CD4-positive, alpha-beta T cell (primary cell): ENCODE measurements at regions not wholly inside any gene's neighbourhood (a gene's known extent, or its start where the extent isn't known, plus 50 kb on each side); places are given as distances from the start of the nearest gene placed in this dataset.

Source experiments
- ATAC-seq: fragments of 200-7000 bp; cut with Tn5 transposase; one replicate; pipeline ENCODE4 v1.10.0; 2022; ENCODE audit warnings: mild to moderate bottlenecking; ENCODE audit not compliant: poor library complexity
- CTCF ChIA-PET: fragments of 350-600 bp; sonication (Branson Sonifier 250); formaldehyde crosslinking; loops from one replicate; lab custom pipeline; 2021; ENCODE audit warnings: antibody characterized with exemption, inconsistent platforms; lab: Charles Lee
- POLR2A ChIA-PET: fragments of 350-600 bp; sonication (Branson Sonifier 250); formaldehyde crosslinking; loops from one replicate; lab custom pipeline; 2021; ENCODE audit warnings: antibody characterized with exemption, inconsistent platforms; lab: Charles Lee
- DNase-seq, 14 experiments: peaks; one replicate each; pipeline ENCODE4 v3.0.0-alpha.2; 2013 to 2020; ENCODE audit warnings: mixed read lengths in 2 of 14
- H3K27ac ChIP-seq, 2 donors: one replicate each; pipeline versions ENCODE4 v1.5.1 to v1.7.0; 2013; ENCODE audit warnings: low read length in 2 of 2, low read depth in 1 of 2, mild to moderate bottlenecking in 1 of 2
- H3K27me3 ChIP-seq, 2 experiments: 1 replicate in 1 of 2; 2 replicates in 1 of 2; pipeline versions ENCODE4 v1.6.1 to v1.7.0; 2013; ENCODE audit warnings: low read length in 2 of 2, control low read depth in 1 of 2, mild to moderate bottlenecking in 1 of 2, moderate library complexity in 1 of 2; ENCODE audit not compliant: insufficient read depth in 2 of 2, control insufficient read depth in 1 of 2
- H3K36me3 ChIP-seq: one replicate; pipeline ENCODE4 v1.6.1; 2013; ENCODE audit warnings: low read length, control low read depth; ENCODE audit not compliant: insufficient read depth
- H3K4me1 ChIP-seq: one replicate; pipeline ENCODE4 v1.6.1; 2013; ENCODE audit warnings: low read length, control low read depth; ENCODE audit not compliant: insufficient read depth
- H3K4me3 ChIP-seq: one replicate; pipeline ENCODE4 v1.5.1; 2013; ENCODE audit warnings: mild to moderate bottlenecking, low read length, moderate library complexity
- H3K9me3 ChIP-seq, 2 experiments: 1 replicate in 1 of 2; 2 replicates in 1 of 2; pipeline versions ENCODE4 v1.6.1 to v1.7.0; 2013; ENCODE audit warnings: low read length in 2 of 2, mild to moderate bottlenecking in 2 of 2, control low read depth in 1 of 2, moderate library complexity in 1 of 2; ENCODE audit not compliant: control insufficient read depth in 1 of 2, insufficient read depth in 1 of 2
- H3K27ac Mint-ChIP-seq: one replicate; pipeline ENCODE4 v1.8.0; 2020; ENCODE audit warnings: mixed read lengths
- H3K27me3 Mint-ChIP-seq: one replicate; pipeline ENCODE4 v1.8.0; 2021; ENCODE audit warnings: mixed read lengths
- H3K36me3 Mint-ChIP-seq: one replicate; pipeline ENCODE4 v1.8.0; 2021; ENCODE audit warnings: low read depth, mixed read lengths
- H3K4me1 Mint-ChIP-seq: one replicate; pipeline ENCODE4 v1.8.0; 2021; ENCODE audit warnings: low read depth, mixed read lengths
- H3K4me3 Mint-ChIP-seq: one replicate; pipeline ENCODE4 v1.8.0; 2020; ENCODE audit warnings: mild to moderate bottlenecking, mixed read lengths
- H3K9me3 Mint-ChIP-seq: one replicate; pipeline ENCODE4 v1.8.0; 2020; ENCODE audit warnings: mixed read lengths
- CTCF ChIP-seq: fragments of 200-600 bp; IDR thresholded peaks from one replicate; pipeline ENCODE4 v1.8.0; 2022; ENCODE audit warnings: antibody characterized with exemption, mild to moderate bottlenecking
- intact Hi-C, 2 experiments: fragments of 100-400 bp; cut with DNase I in 1 of 2; cut with micrococcal nuclease in 1 of 2; formaldehyde crosslinking; loops; one replicate each; pipeline versions ENCODE4 v1.15.1 to v1.9.0; 2023 to 2025; cut with DNase I, micrococcal nuclease

- no peak for DNase-seq
- Mint-ChIP-seq H3K27ac (no peak overlapping the region), H3K36me3 (no peaks in the 10 kb centered on the region), H3K4me1 (no peaks in the 10 kb centered on the region), H3K4me3 (no peak overlapping the region), H3K9me3 (no peaks in the 10 kb centered on the region), H3K27me3 (peaks cover 3% of the 10 kb centered on the region)
- Histone ChIP-seq H3K4me3 (no peak overlapping the region), H3K36me3 (no peaks in the 10 kb centered on the region), H3K4me1 (no peaks in the 10 kb centered on the region), H3K27me3 (no peaks in the 10 kb centered on the region), H3K27ac (no peak overlapping the region), H3K9me3 (peaks cover 3 to 4% of the 10 kb centered on the region in 2 experiments)
- ChIA-PET CTCF (no interaction called here), POLR2A (no interaction called here)
- no peak for TF ChIP-seq CTCF
- intact Hi-C loops = no loop called here
- ATAC-seq = no peak
These were observed 147.9 kb downstream of the PMP22 start for GRCh38 chr17:15117239-15117638.

- no peak for ATAC-seq
- no peak for TF ChIP-seq CTCF
- no peak overlapping the region for H3K27ac ChIP-seq
- Mint-ChIP-seq H3K4me1 (no peaks in the 10 kb centered on the region), H3K36me3 (no peaks in the 10 kb centered on the region), H3K4me3 (no peak overlapping the region), H3K27ac (no peak overlapping the region), H3K9me3 (no peaks in the 10 kb centered on the region), H3K27me3 (no peaks in the 10 kb centered on the region)
- H3K27me3 ChIP-seq = no peaks in the 10 kb centered on the region
- DNase-seq = no peak
- ChIA-PET POLR2A (no interaction called here), CTCF (no interaction called here)
- H3K4me1 ChIP-seq = no peaks in the 10 kb centered on the region
- no peaks in the 10 kb centered on the region for H3K36me3 ChIP-seq
- intact Hi-C loops = no loop called here
- peaks cover 3 to 10% of the 10 kb centered on the region in 2 experiments for H3K9me3 ChIP-seq
- no peak overlapping the region for H3K4me3 ChIP-seq
These were observed 152.1 kb downstream of the PMP22 start for GRCh38 chr17:15112846-15113617.

GRCh38 chr17:15109608-15110007 lies 155.5 kb downstream of the PMP22 start:
- Mint-ChIP-seq H3K36me3 (no peaks in the 10 kb centered on the region), H3K4me3 (no peak overlapping the region), H3K27me3 (no peaks in the 10 kb centered on the region), H3K27ac (no peak overlapping the region), H3K9me3 (no peaks in the 10 kb centered on the region), H3K4me1 (no peaks in the 10 kb centered on the region)
- Histone ChIP-seq H3K27ac (no peak overlapping the region), H3K4me1 (no peaks in the 10 kb centered on the region), H3K27me3 (no peaks in the 10 kb centered on the region), H3K36me3 (no peaks in the 10 kb centered on the region), H3K4me3 (no peak overlapping the region), H3K9me3 (peaks cover 0 to 6% of the 10 kb centered on the region in 2 experiments)
- intact Hi-C loops = no loop called here
- TF ChIP-seq CTCF = no peak
- DNase-seq (no peak), ATAC-seq (no peak)
- CTCF ChIA-PET = no interaction called here
- POLR2A ChIA-PET = no interaction called here
